ENCODE measurements at regions not wholly inside any gene's neighbourhood (a gene's known extent, or its start where the extent isn't known, plus 50 kb on each side); places are given as distances from the start of the nearest gene placed in this dataset.
"Not testable (repeated sequence)": the region's sequence is repeated elsewhere in the genome, so short reads cannot be mapped to it uniquely, and the experiment has no call there.

GRCh38 chr16:50448981-50449380 is 80.2 kb upstream of the BRD7 start:
- H3K4me3 Mint-ChIP-seq: no peak overlapping the region
- ATAC-seq (replicated peaks): no peak
- peaks cover 6% of the 10 kb centered on the region for H3K27me3 Mint-ChIP-seq
- peaks cover 9% of the 10 kb centered on the region for H3K4me1 Mint-ChIP-seq
- no peak overlapping the region for H3K27ac Mint-ChIP-seq
- H3K36me3 Mint-ChIP-seq (ENCODE audit: low read depth): no peaks in the 10 kb centered on the region
- H3K9me3 Mint-ChIP-seq: peaks cover 3% of the 10 kb centered on the region

- ATAC-seq (replicated peaks): no peak
- peaks cover 10% of the 10 kb centered on the region for H3K4me1 Mint-ChIP-seq
- H3K9me3 Mint-ChIP-seq: peaks cover 3% of the 10 kb centered on the region
- no peak overlapping the region for H3K27ac Mint-ChIP-seq
- no peak overlapping the region for H3K4me3 Mint-ChIP-seq
- peaks cover 6% of the 10 kb centered on the region for H3K27me3 Mint-ChIP-seq
- H3K36me3 Mint-ChIP-seq (ENCODE audit: low read depth): no peaks in the 10 kb centered on the region
Observed at GRCh38 chr16:50448522-50448921, 79.7 kb upstream of the BRD7 start.

- H3K36me3 Mint-ChIP-seq (ENCODE audit: low read depth); H3K27ac Mint-ChIP-seq; H3K4me3 Mint-ChIP-seq; ATAC-seq (replicated peaks); H3K27me3 Mint-ChIP-seq; H3K4me1 Mint-ChIP-seq; H3K9me3 Mint-ChIP-seq: not testable (repeated sequence)
Observed at GRCh38 chr16:50447386-50447785, 78.6 kb upstream of the BRD7 start.

GRCh38 chr16:50446861-50447260 is 78.1 kb upstream of the BRD7 start:
- no peaks in the 10 kb centered on the region for H3K36me3 Mint-ChIP-seq (ENCODE audit: low read depth)
- H3K4me3 Mint-ChIP-seq: no peak overlapping the region
- ATAC-seq (replicated peaks): no peak
- H3K9me3 Mint-ChIP-seq: peaks cover 3% of the 10 kb centered on the region
- H3K4me1 Mint-ChIP-seq: peaks cover 10% of the 10 kb centered on the region
- peaks cover 6% of the 10 kb centered on the region for H3K27me3 Mint-ChIP-seq
- H3K27ac Mint-ChIP-seq: no peak overlapping the region

- peaks cover 10% of the 10 kb centered on the region for H3K4me1 Mint-ChIP-seq
- no peak for ATAC-seq (replicated peaks)
- no peaks in the 10 kb centered on the region for H3K36me3 Mint-ChIP-seq (ENCODE audit: low read depth)
- no peak overlapping the region for H3K4me3 Mint-ChIP-seq
- peaks cover 3% of the 10 kb centered on the region for H3K9me3 Mint-ChIP-seq
- H3K27ac Mint-ChIP-seq: no peak overlapping the region
- H3K27me3 Mint-ChIP-seq: peaks cover 6% of the 10 kb centered on the region
Observed at GRCh38 chr16:50445621-50446555, 77.1 kb upstream of the BRD7 start.

- Mint-ChIP-seq H3K27me3 (peaks cover 6% of the 10 kb centered on the region), H3K36me3 (ENCODE audit: low read depth) (no peaks in the 10 kb centered on the region), H3K9me3 (peaks cover 11% of the 10 kb centered on the region), H3K27ac (peak overlapping the region; percentile 46), H3K4me3 (peak overlapping the region; percentile 2), H3K4me1 (peaks cover 10% of the 10 kb centered on the region)
- peak; percentile 87 for ATAC-seq (replicated peaks)
Observed at GRCh38 chr16:50444526-50444925, 75.7 kb upstream of the BRD7 start.

- Mint-ChIP-seq H3K36me3 (ENCODE audit: low read depth) (no peaks in the 10 kb centered on the region), H3K9me3 (peaks cover 20% of the 10 kb centered on the region), H3K4me3 (no peak overlapping the region), H3K4me1 (peaks cover 10% of the 10 kb centered on the region), H3K27me3 (no peaks in the 10 kb centered on the region), H3K27ac (no peak overlapping the region)
- no peak for ATAC-seq (replicated peaks)
Observed at GRCh38 chr16:50442221-50442620, 73.4 kb upstream of the BRD7 start.

- Mint-ChIP-seq H3K27me3 (no peaks in the 10 kb centered on the region), H3K27ac (no peak overlapping the region)
Observed at GRCh38 chr16:50441486-50442157, 72.8 kb upstream of the BRD7 start.

GRCh38 chr16:50440991-50441390 is 72.2 kb upstream of the BRD7 start:
- no peak for ATAC-seq (replicated peaks)
- no peaks in the 10 kb centered on the region for H3K36me3 Mint-ChIP-seq (ENCODE audit: low read depth)

More at GRCh38 chr16:50441486-50442157, 72.8 kb upstream of the BRD7 start:
- peaks cover 20% of the 10 kb centered on the region for H3K9me3 Mint-ChIP-seq
- peaks cover 10% of the 10 kb centered on the region for H3K4me1 Mint-ChIP-seq
- H3K36me3 Mint-ChIP-seq (ENCODE audit: low read depth): no peaks in the 10 kb centered on the region
- no peak overlapping the region for H3K4me3 Mint-ChIP-seq
- ATAC-seq (replicated peaks): no peak

GRCh38 chr16:50440531-50440930 is 71.7 kb upstream of the BRD7 start:
- Mint-ChIP-seq H3K9me3 (peaks cover 20% of the 10 kb centered on the region), H3K27me3 (no peaks in the 10 kb centered on the region), H3K27ac (no peak overlapping the region), H3K4me3 (no peak overlapping the region), H3K4me1 (peaks cover 10% of the 10 kb centered on the region), H3K36me3 (ENCODE audit: low read depth) (no peaks in the 10 kb centered on the region)
- ATAC-seq (replicated peaks): no peak

More at GRCh38 chr16:50440991-50441390, 72.2 kb upstream of the BRD7 start:
- Mint-ChIP-seq H3K4me3 (no peak overlapping the region), H3K27me3 (no peaks in the 10 kb centered on the region), H3K4me1 (peaks cover 10% of the 10 kb centered on the region), H3K27ac (no peak overlapping the region), H3K9me3 (peaks cover 20% of the 10 kb centered on the region)

GRCh38 chr16:50437769-50438437 is 69.1 kb upstream of the BRD7 start:
- H3K9me3 Mint-ChIP-seq: peaks cover 17% of the 10 kb centered on the region
- H3K27me3 Mint-ChIP-seq: peaks cover 10% of the 10 kb centered on the region
- no peak for ATAC-seq (replicated peaks)
- H3K4me1 Mint-ChIP-seq: no peaks in the 10 kb centered on the region
- H3K36me3 Mint-ChIP-seq (ENCODE audit: low read depth): no peaks in the 10 kb centered on the region
- H3K27ac Mint-ChIP-seq: no peak overlapping the region
- H3K4me3 Mint-ChIP-seq: no peak overlapping the region

GRCh38 chr16:50436271-50436670 is 67.5 kb upstream of the BRD7 start:
- H3K4me1 Mint-ChIP-seq: no peaks in the 10 kb centered on the region
- H3K36me3 Mint-ChIP-seq (ENCODE audit: low read depth): no peaks in the 10 kb centered on the region

GRCh38 chr16:50434872-50435478 is 66.2 kb upstream of the BRD7 start:
- Mint-ChIP-seq H3K27ac (no peak overlapping the region), H3K36me3 (ENCODE audit: low read depth) (no peaks in the 10 kb centered on the region), H3K27me3 (peaks cover 16% of the 10 kb centered on the region), H3K9me3 (peaks cover 13% of the 10 kb centered on the region), H3K4me1 (no peaks in the 10 kb centered on the region), H3K4me3 (no peak overlapping the region)
- ATAC-seq (replicated peaks): no peak

More at GRCh38 chr16:50436271-50436670, 67.5 kb upstream of the BRD7 start:
- no peak for ATAC-seq (replicated peaks)
- no peak overlapping the region for H3K4me3 Mint-ChIP-seq
- H3K27me3 Mint-ChIP-seq: peaks cover 16% of the 10 kb centered on the region
- H3K27ac Mint-ChIP-seq: no peak overlapping the region
- H3K9me3 Mint-ChIP-seq: peaks cover 17% of the 10 kb centered on the region

GRCh38 chr16:50430076-50430475 is 61.3 kb upstream of the BRD7 start:
- no peaks in the 10 kb centered on the region for H3K4me1 Mint-ChIP-seq
- ATAC-seq (replicated peaks): no peak

More at GRCh38 chr16:50430076-50430475, 61.3 kb upstream of the BRD7 start:
- Mint-ChIP-seq H3K4me3 (no peak overlapping the region), H3K27ac (no peak overlapping the region), H3K27me3 (peaks cover 32% of the 10 kb centered on the region), H3K9me3 (no peaks in the 10 kb centered on the region), H3K36me3 (ENCODE audit: low read depth) (no peaks in the 10 kb centered on the region)

Data from activated T-helper 17 cell treated with anti-CD3 and anti-CD28 coated beads, Interleukin-2, amount 50 U/mL, for 72 hours (primary cell).